ENCODE measurements at regions not wholly inside any gene's neighbourhood (a gene's known extent, or its start where the extent isn't known, plus 50 kb on each side); places are given as distances from the start of the nearest gene placed in this dataset.
"Not testable (repeated sequence)": the region's sequence is repeated elsewhere in the genome, so short reads cannot be mapped to it uniquely, and the experiment has no call there.

GRCh38 chr12:69030321-69030720 is 97.3 kb upstream of the CPM start:
- DNase-seq, result no peak

- no peak for DNase-seq
Observed at GRCh38 chr12:69036533-69036932, 103.6 kb upstream of the CPM start.

- DNase-seq, result no peak
Observed at GRCh38 chr12:69036999-69037398, 104.0 kb upstream of the CPM start.

DNA sequence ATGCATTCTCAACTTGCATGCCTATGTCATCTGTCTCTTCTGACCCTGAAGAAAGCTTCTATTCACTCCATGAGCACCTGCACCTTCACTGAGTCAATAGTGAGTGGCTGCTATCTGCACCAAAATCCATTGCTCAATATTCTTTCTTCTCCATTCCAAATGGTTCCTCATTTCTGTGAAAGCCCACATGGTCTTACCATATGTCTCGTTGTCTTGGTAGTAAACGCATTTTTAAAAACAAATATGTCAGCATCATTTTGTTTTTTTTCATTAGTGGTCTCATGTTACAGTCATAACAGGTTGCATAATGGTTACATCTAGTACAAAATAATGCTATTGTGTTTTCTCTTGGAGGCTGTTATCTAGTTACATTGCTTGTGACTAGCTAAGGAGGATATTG is 106.9 kb upstream of the CPM start:
- no peak for DNase-seq

DNA sequence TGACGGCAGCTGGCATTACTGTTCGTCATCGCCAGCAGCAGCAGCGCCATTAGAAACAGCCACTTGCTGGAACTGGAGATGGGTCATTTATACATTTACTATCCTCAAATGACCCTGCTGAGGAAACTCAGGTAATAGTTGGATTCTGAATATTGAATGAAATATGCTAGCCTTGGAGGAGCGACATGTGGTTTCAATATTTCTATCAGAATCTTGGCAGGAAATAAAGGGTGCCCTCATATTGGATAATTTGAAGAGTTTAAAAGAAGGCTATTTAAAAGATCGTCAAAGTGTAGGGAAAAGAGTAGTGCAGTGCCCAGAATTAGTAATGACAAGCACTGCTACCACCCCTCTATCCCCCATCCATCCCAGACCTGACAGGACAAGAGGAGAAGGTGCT is 109.6 kb upstream of the CPM start:
- DNase-seq, result no peak

DNA sequence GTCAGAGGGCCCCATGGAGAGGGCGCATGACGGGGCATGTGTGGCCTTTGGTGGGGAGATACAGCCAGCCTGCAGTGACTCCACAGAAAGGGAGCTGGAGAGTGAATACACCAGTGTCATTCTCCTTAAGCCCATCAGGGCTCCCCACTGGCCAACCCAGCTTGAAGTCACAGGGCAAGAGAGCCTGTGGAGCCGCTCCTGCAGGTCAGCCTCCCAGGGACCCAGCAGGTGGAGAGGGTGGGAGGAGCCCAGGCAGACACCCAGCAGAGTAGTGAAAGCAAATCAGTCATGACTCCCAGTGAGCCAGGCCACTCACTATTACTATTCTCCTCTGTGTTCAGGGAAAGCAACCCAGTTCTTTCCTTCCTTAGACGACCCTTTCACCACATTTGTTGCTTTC is 110.0 kb upstream of the CPM start:
- no peak for DNase-seq

GRCh38 chr12:69044887-69045286 is 111.9 kb upstream of the CPM start:
- no peak for DNase-seq

GRCh38 chr12:69045430-69045829 is 112.5 kb upstream of the CPM start:
- DNase-seq, result no peak

DNA sequence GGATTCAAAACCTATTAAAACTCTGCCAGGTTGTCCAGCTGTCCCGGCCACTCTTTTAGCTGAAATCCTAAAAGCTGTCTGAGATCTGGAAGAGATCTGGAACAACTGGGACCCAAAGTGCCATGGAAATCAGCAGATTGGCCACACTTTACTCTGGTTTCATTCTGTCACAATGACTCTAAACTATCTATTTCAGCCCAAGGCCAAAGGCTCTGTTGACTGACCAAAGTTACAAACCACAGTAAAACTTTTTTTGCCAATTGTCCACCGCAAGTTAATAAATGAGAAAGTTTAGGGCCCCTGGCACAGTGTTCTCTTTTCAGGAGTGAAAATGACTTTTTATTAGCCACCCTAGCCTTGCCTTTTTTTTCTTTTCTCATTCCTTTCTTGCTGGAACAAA is 113.4 kb upstream of the CPM start:
- no peak for DNase-seq

GRCh38 chr12:69046920-69047319 is 113.9 kb upstream of the CPM start:
- no peak for DNase-seq

DNA sequence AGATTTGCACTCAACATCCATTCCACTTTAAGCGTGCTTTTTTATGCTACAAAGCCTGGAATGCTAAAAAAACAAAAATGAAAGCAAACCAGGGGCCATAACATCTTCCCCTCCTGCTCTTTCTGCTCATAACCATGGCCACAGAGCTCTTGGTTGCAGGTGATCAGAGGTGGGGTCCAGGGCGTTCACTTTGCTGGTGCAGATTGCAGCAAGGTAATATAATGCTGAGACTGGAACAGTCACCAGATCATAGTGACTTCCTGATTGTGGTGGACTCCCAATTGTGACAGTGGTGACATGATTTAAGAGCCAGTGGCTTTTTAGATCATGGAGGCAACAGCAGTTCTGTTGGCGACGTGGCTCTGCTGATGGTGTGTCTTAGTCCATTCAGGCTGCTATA is 115.0 kb upstream of the CPM start:
- DNase-seq, result no peak

DNA sequence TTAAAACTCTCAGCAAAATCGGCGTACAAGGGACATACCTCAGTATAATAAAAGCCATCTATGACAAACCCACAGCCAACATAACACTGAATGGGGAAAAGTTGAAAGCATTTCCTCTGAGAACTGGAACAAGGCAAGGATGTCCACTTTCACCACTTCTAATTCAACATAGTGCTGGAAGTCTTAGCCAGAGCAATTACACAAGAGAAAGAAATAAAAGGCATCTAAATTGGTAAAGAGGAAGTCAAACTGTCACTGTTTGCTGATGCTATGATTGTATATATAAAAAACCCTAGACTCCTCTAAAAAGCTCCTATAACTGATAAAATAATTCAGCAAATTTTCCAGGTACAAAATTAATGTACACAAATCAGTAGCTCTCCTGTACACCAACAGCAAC is 116.9 kb upstream of the CPM start:
- DNase-seq, result not testable (repeated sequence)

DNA sequence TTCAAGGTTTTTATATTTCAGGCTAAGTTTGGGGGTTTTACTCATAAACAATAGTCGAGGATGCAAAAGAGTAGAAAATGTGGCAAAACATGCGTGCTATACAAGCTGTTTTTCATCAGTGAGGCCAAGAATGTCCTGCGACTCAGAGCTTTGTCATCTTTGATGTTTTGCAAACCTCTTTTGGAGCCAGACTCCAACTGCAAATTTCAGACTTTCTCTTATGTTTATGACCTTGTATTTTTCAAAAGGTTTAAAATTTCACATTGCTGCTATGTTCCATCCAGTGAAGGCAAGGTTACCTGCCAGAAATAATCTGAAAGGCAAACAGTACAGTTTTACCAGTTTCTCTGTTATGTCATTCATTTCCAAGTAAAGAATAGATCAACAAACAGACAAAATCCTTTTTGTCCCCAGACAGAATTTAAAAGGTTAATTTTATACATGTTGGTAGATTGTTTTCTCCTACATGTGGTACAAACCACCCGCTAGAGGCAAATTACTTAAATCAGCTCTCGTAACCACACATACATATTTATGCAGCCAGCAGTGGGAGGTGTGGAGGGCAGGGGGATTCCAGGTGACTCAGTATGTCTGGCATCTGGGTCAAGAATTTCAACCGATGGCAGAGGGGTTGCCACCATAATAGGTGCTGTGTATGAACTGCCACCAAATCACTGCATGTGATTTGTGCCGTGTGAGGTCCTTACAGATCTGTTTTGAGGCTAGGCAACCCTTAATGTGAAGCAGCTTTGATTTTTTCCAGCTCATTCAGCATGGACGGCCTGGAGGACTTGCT is 119.8 kb upstream of the CPM start:
- DNase-seq, result no peak

DNA sequence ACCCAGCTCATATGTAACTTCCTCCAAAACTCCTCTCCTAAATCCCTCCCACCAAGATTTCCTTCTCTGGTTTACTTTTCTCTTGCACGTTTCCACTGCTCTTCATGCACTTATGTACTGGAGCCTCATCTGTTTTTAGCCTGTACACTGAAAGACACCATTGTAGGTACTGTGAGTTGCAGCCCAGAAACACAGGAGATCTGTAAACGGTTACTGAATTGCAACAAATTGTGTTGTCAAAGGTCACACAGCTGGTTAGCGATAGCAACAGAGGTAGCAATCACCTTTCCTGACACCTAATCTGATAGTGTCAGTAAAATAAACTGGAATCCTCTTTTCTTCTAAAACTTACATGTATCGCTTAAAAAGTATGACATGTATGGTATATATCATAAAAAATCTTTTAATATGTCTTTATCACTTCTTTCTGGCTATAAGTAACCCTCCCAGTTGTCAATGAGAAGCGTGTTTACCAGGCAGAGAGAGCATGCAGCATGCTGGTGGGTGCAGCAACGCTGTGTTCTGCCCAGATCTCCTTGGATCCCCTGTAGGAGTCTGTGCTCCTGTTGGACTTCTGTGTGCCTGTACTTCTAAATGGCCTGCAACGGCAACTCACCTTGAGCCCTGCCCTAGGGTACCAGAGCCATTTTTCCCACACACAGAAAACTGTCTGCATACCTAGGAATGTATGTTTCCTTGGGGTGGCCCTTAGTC is 121.5 kb upstream of the CPM start:
- no peak for DNase-seq

GRCh38 chr12:69055280-69055679 is 122.3 kb upstream of the CPM start:
- no peak for DNase-seq

- no peak for DNase-seq
Observed at GRCh38 chr12:69055706-69056105, 122.7 kb upstream of the CPM start.

GRCh38 chr12:69056743-69057515 is 124.0 kb upstream of the CPM start:
- DNase-seq, result no peak

- no peak for DNase-seq
Observed at GRCh38 chr12:69057742-69058141, 124.8 kb upstream of the CPM start.

GRCh38 chr12:69059465-69060457 is 126.8 kb upstream of the CPM start:
- DNase-seq, result no peak

- DNase-seq, result no peak
Observed at GRCh38 chr12:69061574-69061973, 128.6 kb upstream of the CPM start.

GRCh38 chr12:69062621-69063237 is 129.8 kb upstream of the CPM start:
- DNase-seq, result no peak
